GM12865 (cell line): ENCODE measurements at regions not wholly inside any gene's neighbourhood (a gene's known extent, or its start where the extent isn't known, plus 50 kb on each side); places are given as distances from the start of the nearest gene placed in this dataset.

ENCODE experiments used
- DNase-seq: peaks from one replicate; pipeline ENCODE4 v3.0.0; 2010; ENCODE audit warnings: low read depth
- H3K4me3 ChIP-seq: 2 replicates; pipeline ENCODE4 v1.5.1; 2011; ENCODE audit warnings: mild to moderate bottlenecking, low read depth, low read length, control low read depth
- TF ChIP-seq, protein P1 (sequence below): IDR thresholded peaks from 2 replicates; pipeline ENCODE4 v1.5.1; 2011; ENCODE audit warnings: low read length, control low read depth, low read depth, inconsistent platforms; ENCODE audit not compliant: insufficient read depth; ENCODE audit errors: missing control alignments

DNA sequence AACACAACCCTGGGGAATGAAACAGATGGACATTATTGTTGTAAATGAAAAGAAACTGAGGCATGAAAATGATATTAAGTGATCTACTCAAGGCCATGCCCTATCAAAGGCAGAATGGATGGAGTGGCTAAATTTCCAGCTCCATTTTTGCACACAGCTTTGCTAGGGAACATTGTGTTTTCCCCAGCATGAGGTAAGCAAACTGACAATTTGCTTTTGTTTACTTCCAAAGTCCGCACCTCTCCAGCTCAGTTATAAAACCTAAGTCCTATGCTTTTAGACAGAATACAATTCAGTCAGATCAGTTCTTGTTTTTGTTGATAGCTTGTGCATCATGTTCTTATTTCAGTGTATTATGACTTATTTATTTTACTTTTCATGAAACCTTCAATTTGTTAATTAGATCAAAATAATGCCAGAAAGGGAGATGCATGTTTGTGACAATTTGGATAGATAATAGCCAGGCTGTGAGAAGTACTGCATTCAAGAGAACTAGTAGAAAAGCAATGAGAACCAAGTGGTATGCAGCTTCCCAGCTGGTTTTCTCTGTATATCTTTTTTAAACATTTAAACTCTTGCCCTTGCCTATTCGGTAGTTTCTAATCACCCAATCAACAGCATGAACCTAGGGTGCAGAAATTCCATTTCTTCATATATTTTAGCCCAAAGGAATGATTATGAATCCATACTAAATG lies 380.8 kb downstream of the SPATA31D1 start:
- DNase-seq: no peak
- H3K4me3 ChIP-seq: no peak overlapping the region
- TF ChIP-seq, protein P1, sequence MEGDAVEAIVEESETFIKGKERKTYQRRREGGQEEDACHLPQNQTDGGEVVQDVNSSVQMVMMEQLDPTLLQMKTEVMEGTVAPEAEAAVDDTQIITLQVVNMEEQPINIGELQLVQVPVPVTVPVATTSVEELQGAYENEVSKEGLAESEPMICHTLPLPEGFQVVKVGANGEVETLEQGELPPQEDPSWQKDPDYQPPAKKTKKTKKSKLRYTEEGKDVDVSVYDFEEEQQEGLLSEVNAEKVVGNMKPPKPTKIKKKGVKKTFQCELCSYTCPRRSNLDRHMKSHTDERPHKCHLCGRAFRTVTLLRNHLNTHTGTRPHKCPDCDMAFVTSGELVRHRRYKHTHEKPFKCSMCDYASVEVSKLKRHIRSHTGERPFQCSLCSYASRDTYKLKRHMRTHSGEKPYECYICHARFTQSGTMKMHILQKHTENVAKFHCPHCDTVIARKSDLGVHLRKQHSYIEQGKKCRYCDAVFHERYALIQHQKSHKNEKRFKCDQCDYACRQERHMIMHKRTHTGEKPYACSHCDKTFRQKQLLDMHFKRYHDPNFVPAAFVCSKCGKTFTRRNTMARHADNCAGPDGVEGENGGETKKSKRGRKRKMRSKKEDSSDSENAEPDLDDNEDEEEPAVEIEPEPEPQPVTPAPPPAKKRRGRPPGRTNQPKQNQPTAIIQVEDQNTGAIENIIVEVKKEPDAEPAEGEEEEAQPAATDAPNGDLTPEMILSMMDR: no peak

DNA sequence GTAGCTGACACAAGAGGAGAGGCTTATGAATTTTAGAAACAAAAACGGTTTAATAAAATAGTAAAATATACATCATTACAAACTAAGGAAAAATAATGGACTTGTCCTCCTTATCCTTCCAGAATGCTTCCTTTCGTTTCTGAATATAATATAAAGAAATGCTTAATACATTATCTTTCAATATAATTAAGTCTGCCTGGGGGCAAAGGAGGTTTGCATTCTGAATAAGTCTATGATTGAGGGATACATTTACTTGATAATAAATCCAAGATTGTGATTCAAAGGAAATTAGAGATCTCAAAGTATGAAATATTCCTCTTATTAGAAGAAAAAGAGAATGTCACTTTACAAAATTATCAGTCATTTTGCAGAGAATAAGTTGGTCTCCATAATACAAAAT lies 386.5 kb downstream of the SPATA31D1 start:
- no peak for DNase-seq
- TF ChIP-seq, protein P1: no peak
- H3K4me3 ChIP-seq: no peak overlapping the region

DNA sequence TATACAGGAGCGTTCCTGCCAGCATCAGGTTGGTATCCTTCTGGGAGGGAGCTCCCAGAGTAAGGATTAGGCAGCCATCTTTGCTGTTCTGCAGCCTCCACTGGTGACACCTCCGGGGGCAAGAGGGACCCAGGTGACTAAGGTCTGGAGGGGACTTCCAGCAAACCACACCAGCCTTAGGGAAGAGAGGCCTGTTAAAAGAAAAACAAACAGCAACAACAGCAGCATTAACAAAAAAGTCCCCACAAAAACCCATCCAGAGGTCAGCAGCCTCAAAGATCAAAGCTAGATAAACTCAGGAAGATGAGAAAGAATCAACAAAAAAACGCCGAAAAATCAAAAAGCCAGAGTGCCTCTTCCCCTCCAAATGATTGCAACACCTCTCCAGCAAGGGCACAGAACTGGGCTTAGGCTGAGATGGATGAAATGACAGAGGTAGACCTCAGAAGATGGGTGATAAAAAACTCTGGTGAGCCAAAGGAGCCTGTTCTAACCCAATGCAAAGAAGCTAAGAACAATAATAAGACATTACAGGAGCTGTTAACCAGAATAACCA lies 388.2 kb downstream of the SPATA31D1 start:
- no peak overlapping the region for H3K4me3 ChIP-seq
- DNase-seq: no peak
- TF ChIP-seq, protein P1: no peak

DNA sequence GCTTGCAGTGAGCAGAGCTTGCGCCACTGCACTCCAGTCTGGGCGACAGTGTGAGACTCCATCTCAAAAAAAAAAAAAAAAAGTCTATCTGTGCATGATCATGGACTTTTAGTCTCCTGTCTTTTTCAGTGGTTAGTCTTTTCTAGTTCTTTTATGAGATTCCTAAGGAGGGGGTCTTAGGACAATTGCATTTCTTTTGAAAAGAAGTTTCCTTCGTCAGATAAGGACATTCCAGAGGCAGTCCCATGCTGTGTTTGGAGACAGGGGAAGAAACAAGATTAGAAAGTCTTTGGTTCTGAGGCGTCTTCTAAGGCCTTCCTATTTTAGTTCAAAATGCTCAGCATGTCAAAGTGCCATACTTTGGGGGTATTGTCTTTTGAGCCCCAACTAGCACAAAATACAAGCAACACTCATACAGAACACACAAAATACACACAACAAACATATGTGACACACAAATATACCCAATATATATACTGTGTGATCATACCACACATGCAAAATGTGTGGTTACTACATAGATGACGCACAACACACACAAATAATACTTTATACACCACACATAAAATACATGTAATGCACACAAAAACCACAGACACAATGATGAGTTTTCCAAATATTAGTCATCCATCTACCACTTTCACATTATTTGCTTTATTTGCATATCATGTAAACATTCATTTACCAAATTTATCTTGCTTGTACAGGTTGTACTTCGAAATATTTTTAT lies 394.5 kb downstream of the SPATA31D1 start:
- TF ChIP-seq, protein P1: no peak
- DNase-seq: peak; percentile 5
- H3K4me3 ChIP-seq: no peak overlapping the region

DNA sequence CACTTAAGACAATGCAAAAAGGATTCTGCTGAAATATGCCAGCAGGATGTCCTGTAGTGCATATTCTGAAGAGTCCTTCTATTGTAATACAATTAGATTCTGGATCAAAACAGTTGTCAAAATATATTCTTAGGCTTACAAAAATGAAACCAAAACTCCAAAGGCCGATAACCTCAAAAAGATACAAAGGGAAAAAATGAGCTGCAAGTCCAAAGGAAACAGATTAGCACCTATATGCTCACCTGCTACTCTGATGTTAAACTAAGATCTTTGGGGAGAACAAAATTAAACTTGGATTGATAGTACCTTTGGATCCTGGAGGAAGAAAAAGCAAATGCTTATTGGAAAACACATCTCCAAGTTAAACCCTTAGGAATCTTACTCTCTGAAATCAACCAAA lies 397.1 kb downstream of the SPATA31D1 start:
- DNase-seq: no peak
- H3K4me3 ChIP-seq: no peak overlapping the region
- TF ChIP-seq, protein P1: no peak

DNA sequence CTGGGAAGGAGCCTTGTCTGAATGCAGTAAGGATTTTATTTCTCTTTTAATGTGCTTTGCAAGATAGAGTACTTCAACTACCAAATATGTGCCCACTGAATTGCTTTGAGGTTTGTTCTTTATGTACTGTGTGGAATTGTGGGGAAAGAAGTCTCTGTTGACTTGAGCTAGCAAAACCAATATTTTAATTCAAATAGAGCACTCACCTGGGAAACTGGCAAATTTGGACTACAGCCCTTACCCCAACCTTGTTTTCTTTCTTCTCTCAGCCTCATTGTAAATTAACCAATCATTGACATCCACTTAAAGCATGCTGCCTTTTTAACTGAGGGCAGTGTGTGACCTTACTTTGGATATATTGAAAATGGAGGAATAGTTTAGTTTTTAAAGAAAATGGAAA lies 409.0 kb downstream of the SPATA31D1 start:
- no peak overlapping the region for H3K4me3 ChIP-seq

More for the DNA sequence above, 409.0 kb downstream of the SPATA31D1 start:
- TF ChIP-seq, protein P1: no peak
- DNase-seq: no peak
